ENCODE measurements at regions not wholly inside any gene's neighbourhood (a gene's known extent, or its start where the extent isn't known, plus 50 kb on each side); places are given as distances from the start of the nearest gene placed in this dataset.

GRCh38 chr1:56150441-56151215, 428.7 kb downstream of the PLPP3 start:
- DNase-seq (ENCODE audit: low read depth): peak; percentile 53

GRCh38 chr1:56149761-56150160, 429.6 kb downstream of the PLPP3 start:
- DNase-seq (ENCODE audit: low read depth): peak; percentile 32

GRCh38 chr1:56148326-56149193, 430.8 kb downstream of the PLPP3 start:
- no peak for DNase-seq (ENCODE audit: low read depth)

GRCh38 chr1:56147459-56147858, 431.9 kb downstream of the PLPP3 start:
- no peak for DNase-seq (ENCODE audit: low read depth)

GRCh38 chr1:56147034-56147433, 432.3 kb downstream of the PLPP3 start:
- no peak for DNase-seq (ENCODE audit: low read depth)

GRCh38 chr1:56146449-56146848, 432.9 kb downstream of the PLPP3 start:
- peak; percentile 91 for DNase-seq (ENCODE audit: low read depth)

- DNase-seq (ENCODE audit: low read depth): no peak
These were observed 433.8 kb downstream of the PLPP3 start for GRCh38 chr1:56145581-56145980.

- DNase-seq (ENCODE audit: low read depth): no peak
These were observed 437.1 kb downstream of the PLPP3 start for GRCh38 chr1:56142301-56142700.

GRCh38 chr1:56139836-56140235, 439.5 kb downstream of the PLPP3 start:
- DNase-seq (ENCODE audit: low read depth): no peak

GRCh38 chr1:56137521-56138505, 441.6 kb downstream of the PLPP3 start:
- no peak for DNase-seq (ENCODE audit: low read depth)

- no peak for DNase-seq (ENCODE audit: low read depth)
These were observed 442.3 kb downstream of the PLPP3 start for GRCh38 chr1:56137090-56137489.

- no peak for DNase-seq (ENCODE audit: low read depth)
These were observed 443.6 kb downstream of the PLPP3 start for GRCh38 chr1:56135864-56136147.

- DNase-seq (ENCODE audit: low read depth): no peak
These were observed 444.1 kb downstream of the PLPP3 start for GRCh38 chr1:56135069-56135863.

- DNase-seq (ENCODE audit: low read depth): no peak
These were observed 445.6 kb downstream of the PLPP3 start for GRCh38 chr1:56133522-56134472.

- DNase-seq (ENCODE audit: low read depth): no peak
These were observed 446.8 kb downstream of the PLPP3 start for GRCh38 chr1:56132520-56132919.

GRCh38 chr1:56129837-56130236, 449.5 kb downstream of the PLPP3 start:
- DNase-seq (ENCODE audit: low read depth): no peak

GRCh38 chr1:56125316-56125715, 454.0 kb downstream of the PLPP3 start:
- DNase-seq (ENCODE audit: low read depth): no peak

- no peak for DNase-seq (ENCODE audit: low read depth)
These were observed 455.5 kb downstream of the PLPP3 start for GRCh38 chr1:56123826-56124225.

- DNase-seq (ENCODE audit: low read depth): no peak
These were observed 455.9 kb downstream of the PLPP3 start for GRCh38 chr1:56123421-56123820.

GRCh38 chr1:56120021-56120420, 459.3 kb downstream of the PLPP3 start:
- DNase-seq (ENCODE audit: low read depth): no peak

All from stromal cell of bone marrow (primary cell).